ENCODE measurements at regions not wholly inside any gene's neighbourhood (a gene's known extent, or its start where the extent isn't known, plus 50 kb on each side); places are given as distances from the start of the nearest gene placed in this dataset.

- H3K27ac ChIP-seq (ENCODE audit: low read depth, low read length), result no peak overlapping the region
- no peaks in the 10 kb centered on the region for H3K4me1 ChIP-seq (ENCODE audit: insufficient read depth, low read length)
- no peak overlapping the region for H3K4me3 ChIP-seq (ENCODE audit: insufficient read depth, low read length)
- no peak for DNase-seq (ENCODE audit: insufficient read length, low spot score, missing footprints)
- no peak overlapping the region for H2AFZ ChIP-seq (ENCODE audit: low read length)
- no peak for TF ChIP-seq CTCF (IDR thresholded peaks at IDR 0.05; ENCODE audit: extremely low read depth, low read depth, low read length)
- no peaks in the 10 kb centered on the region for H3K79me2 ChIP-seq (ENCODE audit: insufficient read depth, low read length)
- H3K9me3 ChIP-seq (ENCODE audit: low read depth, low read length), result peaks cover 4% of the 10 kb centered on the region
- no peak overlapping the region for H3K4me2 ChIP-seq (ENCODE audit: insufficient read depth, low read length)
- H3K27me3 ChIP-seq (ENCODE audit: insufficient read depth, low read length), result no peaks in the 10 kb centered on the region
- no peaks in the 10 kb centered on the region for H4K20me1 ChIP-seq (ENCODE audit: insufficient read depth, low read length)
- no peaks in the 10 kb centered on the region for H3K36me3 ChIP-seq (ENCODE audit: insufficient read depth, low read length)
Measured at GRCh38 chr2:117686699-117687098, 127.8 kb upstream of the DDX18 start.

GRCh38 chr2:117691595-117691994 is 122.9 kb upstream of the DDX18 start:
- no peak for TF ChIP-seq CTCF (IDR thresholded peaks at IDR 0.05; ENCODE audit: extremely low read depth, low read depth, low read length)
- no peaks in the 10 kb centered on the region for H4K20me1 ChIP-seq (ENCODE audit: insufficient read depth, low read length)
- no peaks in the 10 kb centered on the region for H3K79me2 ChIP-seq (ENCODE audit: insufficient read depth, low read length)
- H3K27ac ChIP-seq (ENCODE audit: low read depth, low read length), result no peak overlapping the region
- no peaks in the 10 kb centered on the region for H3K9me3 ChIP-seq (ENCODE audit: low read depth, low read length)
- H2AFZ ChIP-seq (ENCODE audit: low read length), result no peak overlapping the region
- no peak for DNase-seq (ENCODE audit: insufficient read length, low spot score, missing footprints)
- H3K27me3 ChIP-seq (ENCODE audit: insufficient read depth, low read length), result no peaks in the 10 kb centered on the region
- no peak overlapping the region for H3K4me3 ChIP-seq (ENCODE audit: insufficient read depth, low read length)
- H3K4me2 ChIP-seq (ENCODE audit: insufficient read depth, low read length), result no peak overlapping the region
- H3K36me3 ChIP-seq (ENCODE audit: insufficient read depth, low read length), result no peaks in the 10 kb centered on the region
- no peaks in the 10 kb centered on the region for H3K4me1 ChIP-seq (ENCODE audit: insufficient read depth, low read length)

GRCh38 chr2:117692001-117692763 is 122.3 kb upstream of the DDX18 start:
- no peaks in the 10 kb centered on the region for H3K4me1 ChIP-seq (ENCODE audit: insufficient read depth, low read length)
- H3K27ac ChIP-seq (ENCODE audit: low read depth, low read length), result no peak overlapping the region
- no peaks in the 10 kb centered on the region for H4K20me1 ChIP-seq (ENCODE audit: insufficient read depth, low read length)
- no peaks in the 10 kb centered on the region for H3K36me3 ChIP-seq (ENCODE audit: insufficient read depth, low read length)
- no peaks in the 10 kb centered on the region for H3K27me3 ChIP-seq (ENCODE audit: insufficient read depth, low read length)
- TF ChIP-seq CTCF (IDR thresholded peaks at IDR 0.05; ENCODE audit: extremely low read depth, low read depth, low read length), result no peak
- no peak overlapping the region for H3K4me2 ChIP-seq (ENCODE audit: insufficient read depth, low read length)
- H3K9me3 ChIP-seq (ENCODE audit: low read depth, low read length), result no peaks in the 10 kb centered on the region
- no peak for DNase-seq (ENCODE audit: insufficient read length, low spot score, missing footprints)
- H3K4me3 ChIP-seq (ENCODE audit: insufficient read depth, low read length), result no peak overlapping the region
- no peak overlapping the region for H2AFZ ChIP-seq (ENCODE audit: low read length)
- H3K79me2 ChIP-seq (ENCODE audit: insufficient read depth, low read length), result no peaks in the 10 kb centered on the region

- Histone ChIP-seq H3K4me1 (ENCODE audit: insufficient read depth, low read length) (no peaks in the 10 kb centered on the region), H3K4me3 (ENCODE audit: insufficient read depth, low read length) (no peak overlapping the region), H3K79me2 (ENCODE audit: insufficient read depth, low read length) (no peaks in the 10 kb centered on the region), H3K27me3 (ENCODE audit: insufficient read depth, low read length) (no peaks in the 10 kb centered on the region), H3K4me2 (ENCODE audit: insufficient read depth, low read length) (no peak overlapping the region), H3K36me3 (ENCODE audit: insufficient read depth, low read length) (no peaks in the 10 kb centered on the region), H3K27ac (ENCODE audit: low read depth, low read length) (no peak overlapping the region), H3K9me3 (ENCODE audit: low read depth, low read length) (no peaks in the 10 kb centered on the region), H2AFZ (ENCODE audit: low read length) (no peak overlapping the region), H4K20me1 (ENCODE audit: insufficient read depth, low read length) (no peaks in the 10 kb centered on the region)
- DNase-seq (ENCODE audit: insufficient read length, low spot score, missing footprints), result no peak
- no peak for TF ChIP-seq CTCF (IDR thresholded peaks at IDR 0.05; ENCODE audit: extremely low read depth, low read depth, low read length)
Measured at GRCh38 chr2:117693154-117693553, 121.3 kb upstream of the DDX18 start.

All from osteoblast (primary cell).